ENCODE measurements at regions not wholly inside any gene's neighbourhood (a gene's known extent, or its start where the extent isn't known, plus 50 kb on each side); places are given as distances from the start of the nearest gene placed in this dataset.

DNA sequence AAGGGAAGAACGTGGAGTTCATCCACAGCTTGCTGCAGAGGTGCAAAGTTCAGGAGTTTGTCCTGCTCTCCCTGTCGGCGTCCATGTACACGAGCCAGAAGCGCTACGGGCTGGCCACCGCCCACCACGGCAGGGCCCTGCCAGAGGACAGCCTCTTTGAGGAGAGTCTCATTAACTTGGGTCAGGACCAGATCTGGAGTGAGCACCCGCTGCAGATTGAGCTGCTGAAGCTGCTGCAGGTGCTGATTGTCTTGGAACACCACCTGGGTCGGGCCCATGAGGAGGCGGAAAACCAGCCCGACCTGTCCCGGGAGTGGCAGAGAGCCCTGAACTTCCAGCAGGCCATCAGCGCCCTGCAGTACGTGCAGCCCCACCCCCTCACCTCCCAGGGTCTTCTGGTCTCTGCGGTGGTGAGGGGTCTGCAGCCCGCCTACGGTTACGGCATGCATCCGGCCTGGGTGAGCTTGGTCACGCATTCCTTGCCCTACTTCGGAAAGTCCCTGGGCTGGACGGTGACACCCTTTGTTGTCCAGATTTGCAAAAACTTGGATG is 73.8 kb upstream of the MORC3 start:
- H3K27me3 Mint-ChIP-seq (ENCODE audit: low read depth): no peaks in the 10 kb centered on the region
- no peaks in the 10 kb centered on the region for H3K9me3 Mint-ChIP-seq
- peaks cover 5% of the 10 kb centered on the region for H3K36me3 Mint-ChIP-seq (ENCODE audit: low read depth)
- TF ChIP-seq, protein P1, sequence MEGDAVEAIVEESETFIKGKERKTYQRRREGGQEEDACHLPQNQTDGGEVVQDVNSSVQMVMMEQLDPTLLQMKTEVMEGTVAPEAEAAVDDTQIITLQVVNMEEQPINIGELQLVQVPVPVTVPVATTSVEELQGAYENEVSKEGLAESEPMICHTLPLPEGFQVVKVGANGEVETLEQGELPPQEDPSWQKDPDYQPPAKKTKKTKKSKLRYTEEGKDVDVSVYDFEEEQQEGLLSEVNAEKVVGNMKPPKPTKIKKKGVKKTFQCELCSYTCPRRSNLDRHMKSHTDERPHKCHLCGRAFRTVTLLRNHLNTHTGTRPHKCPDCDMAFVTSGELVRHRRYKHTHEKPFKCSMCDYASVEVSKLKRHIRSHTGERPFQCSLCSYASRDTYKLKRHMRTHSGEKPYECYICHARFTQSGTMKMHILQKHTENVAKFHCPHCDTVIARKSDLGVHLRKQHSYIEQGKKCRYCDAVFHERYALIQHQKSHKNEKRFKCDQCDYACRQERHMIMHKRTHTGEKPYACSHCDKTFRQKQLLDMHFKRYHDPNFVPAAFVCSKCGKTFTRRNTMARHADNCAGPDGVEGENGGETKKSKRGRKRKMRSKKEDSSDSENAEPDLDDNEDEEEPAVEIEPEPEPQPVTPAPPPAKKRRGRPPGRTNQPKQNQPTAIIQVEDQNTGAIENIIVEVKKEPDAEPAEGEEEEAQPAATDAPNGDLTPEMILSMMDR (conservative IDR thresholded peaks at IDR 0.05): no peak
- DNase-seq (ENCODE audit: low read depth, low spot score): no peak
- H3K4me1 Mint-ChIP-seq: no peaks in the 10 kb centered on the region
- H3K27ac Mint-ChIP-seq (ENCODE audit: unreplicated experiment): peak overlapping the region; percentile 71
- H3K4me3 Mint-ChIP-seq: no peak overlapping the region

GRCh38 chr21:36247316-36248010 is 72.5 kb upstream of the MORC3 start:
- no peaks in the 10 kb centered on the region for H3K4me1 Mint-ChIP-seq
- H3K36me3 Mint-ChIP-seq (ENCODE audit: low read depth): peaks cover 5% of the 10 kb centered on the region
- no peak overlapping the region for H3K4me3 Mint-ChIP-seq
- no peaks in the 10 kb centered on the region for H3K9me3 Mint-ChIP-seq
- H3K27me3 Mint-ChIP-seq (ENCODE audit: low read depth): no peaks in the 10 kb centered on the region
- H3K27ac Mint-ChIP-seq (ENCODE audit: unreplicated experiment): no peak overlapping the region
- TF ChIP-seq, protein P1 (conservative IDR thresholded peaks at IDR 0.05): no peak
- no peak for DNase-seq (ENCODE audit: low read depth, low spot score)

DNA sequence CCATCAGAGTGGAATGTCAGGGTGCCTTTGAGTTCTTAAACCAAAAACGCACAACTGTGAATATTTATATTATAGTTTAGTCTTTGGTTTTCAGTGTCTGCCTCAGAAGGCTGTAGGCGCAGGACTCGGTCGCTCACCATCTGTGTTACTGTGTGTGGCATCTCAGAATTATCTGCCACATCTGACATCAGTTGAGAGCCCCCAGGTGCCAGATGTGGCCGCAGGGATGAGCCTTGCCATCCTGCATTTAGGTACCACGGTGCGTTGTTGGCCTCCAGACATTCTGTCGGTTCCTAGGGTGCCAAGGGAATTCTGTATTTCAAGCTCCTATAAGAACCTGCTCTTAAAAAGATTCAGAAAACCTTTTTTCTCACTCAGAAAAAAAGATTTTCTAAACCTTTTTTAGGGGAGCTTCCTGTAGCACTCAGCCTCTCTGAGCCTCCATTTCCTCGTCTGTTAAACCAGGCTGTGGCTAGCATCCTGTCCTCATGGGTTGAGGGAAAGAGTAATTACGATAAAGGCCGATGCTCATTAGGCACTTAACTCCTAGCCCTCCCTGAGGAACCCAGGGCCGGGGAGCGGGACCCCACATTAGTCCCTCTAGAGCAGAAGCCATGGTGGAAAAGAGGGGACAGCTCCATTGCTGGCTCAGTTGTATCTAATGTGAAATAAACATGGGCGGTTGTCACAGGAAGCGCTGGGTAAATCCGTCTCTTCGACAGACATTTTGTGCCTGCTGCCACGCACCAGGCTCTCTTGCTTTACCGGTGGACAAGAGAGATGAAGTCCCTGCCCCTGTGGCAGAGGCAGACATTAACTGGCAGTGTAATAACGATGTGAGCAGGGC is 70.2 kb upstream of the MORC3 start:
- Mint-ChIP-seq H3K36me3 (ENCODE audit: low read depth) (peaks cover 11% of the 10 kb centered on the region), H3K4me1 (peaks cover 11% of the 10 kb centered on the region), H3K4me3 (no peak overlapping the region), H3K9me3 (no peaks in the 10 kb centered on the region), H3K27me3 (ENCODE audit: low read depth) (no peaks in the 10 kb centered on the region), H3K27ac (ENCODE audit: unreplicated experiment) (peak overlapping the region; percentile 65)
- TF ChIP-seq, protein P1 (conservative IDR thresholded peaks at IDR 0.05): no peak
- no peak for DNase-seq (ENCODE audit: low read depth, low spot score)

GRCh38 chr21:36250423-36251075 is 69.4 kb upstream of the MORC3 start:
- DNase-seq (ENCODE audit: low read depth, low spot score): no peak
- peaks cover 11% of the 10 kb centered on the region for H3K36me3 Mint-ChIP-seq (ENCODE audit: low read depth)
- H3K4me3 Mint-ChIP-seq: no peak overlapping the region
- peak overlapping the region; percentile 65 for H3K27ac Mint-ChIP-seq (ENCODE audit: unreplicated experiment)
- no peaks in the 10 kb centered on the region for H3K9me3 Mint-ChIP-seq
- TF ChIP-seq, protein P1 (conservative IDR thresholded peaks at IDR 0.05): no peak
- H3K27me3 Mint-ChIP-seq (ENCODE audit: low read depth): no peaks in the 10 kb centered on the region
- peaks cover 11% of the 10 kb centered on the region for H3K4me1 Mint-ChIP-seq

DNA sequence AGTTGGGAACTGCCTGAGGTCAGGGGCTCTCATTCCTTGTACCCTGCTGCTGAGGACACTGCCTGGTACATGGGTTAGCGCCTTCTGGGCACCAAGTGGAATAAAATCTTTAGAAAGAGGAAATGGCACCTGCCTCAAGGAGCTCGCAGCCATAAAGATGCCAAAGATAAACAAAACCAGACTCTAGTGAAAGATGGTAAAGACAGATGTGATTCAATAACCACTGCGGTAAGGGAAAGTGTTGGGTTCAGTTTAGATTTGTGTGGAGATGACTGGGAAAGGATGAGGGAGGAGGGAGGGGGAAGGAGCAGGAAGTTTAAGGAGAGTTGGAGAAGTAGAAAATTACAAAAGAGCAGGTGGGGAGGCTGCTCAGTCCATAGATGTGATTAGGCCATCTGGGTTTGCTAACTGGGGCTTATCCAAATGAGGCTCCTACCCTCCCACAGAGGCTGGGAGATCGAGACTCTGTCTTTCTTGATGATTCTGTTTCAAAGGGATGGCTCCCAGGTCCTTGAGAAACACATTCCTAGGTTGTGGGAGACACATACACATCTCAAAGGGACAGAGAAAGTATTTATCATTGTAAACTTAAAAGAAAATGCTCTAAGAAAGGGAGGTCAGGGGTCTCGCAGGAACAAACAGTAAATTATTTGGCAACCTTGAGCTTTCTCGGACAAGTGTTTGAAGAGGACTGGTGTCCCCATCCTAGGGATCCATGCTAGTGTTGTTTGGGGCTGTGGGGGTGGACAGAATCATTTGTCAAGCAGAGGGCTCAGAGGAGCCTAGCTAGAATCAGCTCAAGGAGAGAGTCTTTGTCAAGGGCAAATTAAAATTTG is 65.7 kb upstream of the MORC3 start:
- H3K4me1 Mint-ChIP-seq: peaks cover 16% of the 10 kb centered on the region
- no peaks in the 10 kb centered on the region for H3K27me3 Mint-ChIP-seq (ENCODE audit: low read depth)
- peak overlapping the region; percentile 58 for H3K27ac Mint-ChIP-seq (ENCODE audit: unreplicated experiment)
- peaks cover 19% of the 10 kb centered on the region for H3K36me3 Mint-ChIP-seq (ENCODE audit: low read depth)
- no peak for DNase-seq (ENCODE audit: low read depth, low spot score)
- peaks cover 3% of the 10 kb centered on the region for H3K9me3 Mint-ChIP-seq
- TF ChIP-seq, protein P1 (conservative IDR thresholded peaks at IDR 0.05): no peak
- no peak overlapping the region for H3K4me3 Mint-ChIP-seq
